ENCODE measurements at regions not wholly inside any gene's neighbourhood (a gene's known extent, or its start where the extent isn't known, plus 50 kb on each side); places are given as distances from the start of the nearest gene placed in this dataset.
"Not testable (repeated sequence)": the region's sequence is repeated elsewhere in the genome, so short reads cannot be mapped to it uniquely, and the experiment has no call there.

- FAIRE-seq = no peak
- DNase-seq (ENCODE audit: insufficient read length, low spot score) = no peak
- no peak for TF ChIP-seq CTCF (IDR thresholded peaks at IDR 0.05; ENCODE audit: insufficient read depth, missing control alignments)
Measured at GRCh38 chr14:81618695-81619094, 85.0 kb upstream of the SEL1L start.

GRCh38 chr14:81619816-81620215 lies 86.2 kb upstream of the SEL1L start:
- no peak for TF ChIP-seq CTCF (IDR thresholded peaks at IDR 0.05; ENCODE audit: insufficient read depth, missing control alignments)
- FAIRE-seq (no peak), DNase-seq (ENCODE audit: insufficient read length, low spot score) (no peak)

GRCh38 chr14:81623771-81624396 lies 90.2 kb upstream of the SEL1L start:
- not testable (repeated sequence) for FAIRE-seq; DNase-seq (ENCODE audit: insufficient read length, low spot score)

GRCh38 chr14:81625343-81625742 lies 91.7 kb upstream of the SEL1L start:
- FAIRE-seq (peak; percentile 96), DNase-seq (ENCODE audit: insufficient read length, low spot score) (no peak)
- peak; percentile 64 for TF ChIP-seq CTCF (IDR thresholded peaks at IDR 0.05; ENCODE audit: insufficient read depth, missing control alignments)

GRCh38 chr14:81632157-81632556 lies 98.5 kb upstream of the SEL1L start:
- DNase-seq (ENCODE audit: insufficient read length, low spot score) (no peak), FAIRE-seq (no peak)
- no peak for TF ChIP-seq CTCF (IDR thresholded peaks at IDR 0.05; ENCODE audit: insufficient read depth, missing control alignments)

- no peak for DNase-seq (ENCODE audit: insufficient read length, low spot score)
- TF ChIP-seq CTCF (IDR thresholded peaks at IDR 0.05; ENCODE audit: insufficient read depth, missing control alignments) = no peak
- FAIRE-seq = no peak
Measured at GRCh38 chr14:81633496-81633895, 99.8 kb upstream of the SEL1L start.

GRCh38 chr14:81637639-81638038 lies 104.0 kb upstream of the SEL1L start:
- DNase-seq (ENCODE audit: insufficient read length, low spot score) (no peak), FAIRE-seq (peak; percentile 32)
- no peak for TF ChIP-seq CTCF (IDR thresholded peaks at IDR 0.05; ENCODE audit: insufficient read depth, missing control alignments)
